ENCODE measurements at regions not wholly inside any gene's neighbourhood (a gene's known extent, or its start where the extent isn't known, plus 50 kb on each side); places are given as distances from the start of the nearest gene placed in this dataset.

GRCh38 chr22:48049116-48049515 lies 1286.7 kb downstream of the TBC1D22A start:
- TF ChIP-seq CTCF (IDR thresholded peaks at IDR 0.05) (no peak), ZFX (IDR thresholded peaks at IDR 0.05; ENCODE audit: borderline replicate concordance) (no peak)
